Neural crest cell (in vitro differentiated cells): ENCODE measurements at regions not wholly inside any gene's neighbourhood (a gene's known extent, or its start where the extent isn't known, plus 50 kb on each side); places are given as distances from the start of the nearest gene placed in this dataset.
A peak's percentile ranks its signal among the peaks of the same experiment; 100 is the strongest.

Experiments used
- DNase-seq: peaks from one replicate; pipeline ENCODE4 v3.0.0; 2021; ENCODE audit warnings: low read depth, mixed read lengths, low spot score
- H3K27ac Mint-ChIP-seq: one replicate; pipeline ENCODE4 v1.8.0; 2021; ENCODE audit warnings: mild to moderate bottlenecking, mixed read lengths; ENCODE audit not compliant: unreplicated experiment
- H3K27me3 Mint-ChIP-seq: 2 replicates; pipeline ENCODE4 v1.8.0; 2021; ENCODE audit warnings: low read depth, mild to moderate bottlenecking, mixed read lengths
- H3K36me3 Mint-ChIP-seq: 2 replicates; pipeline ENCODE4 v1.8.0; 2021; ENCODE audit warnings: low read depth, mild to moderate bottlenecking, mixed read lengths
- H3K4me1 Mint-ChIP-seq: 2 replicates; pipeline ENCODE4 v1.8.0; 2021; ENCODE audit warnings: mixed read lengths
- H3K4me3 Mint-ChIP-seq: one replicate; pipeline ENCODE4 v1.8.0; 2021; ENCODE audit warnings: mild to moderate bottlenecking, mixed read lengths
- H3K9me3 Mint-ChIP-seq: 2 replicates; pipeline ENCODE4 v1.8.0; 2021; ENCODE audit warnings: mixed read lengths
- TF ChIP-seq, protein P1 (sequence below): fragments of 200-600 bp; sonication (generic); conservative IDR thresholded peaks from 2 replicates; pipeline ENCODE4 v1.5.0; 2021; ENCODE audit warnings: antibody characterized with exemption, mild to moderate bottlenecking

DNA sequence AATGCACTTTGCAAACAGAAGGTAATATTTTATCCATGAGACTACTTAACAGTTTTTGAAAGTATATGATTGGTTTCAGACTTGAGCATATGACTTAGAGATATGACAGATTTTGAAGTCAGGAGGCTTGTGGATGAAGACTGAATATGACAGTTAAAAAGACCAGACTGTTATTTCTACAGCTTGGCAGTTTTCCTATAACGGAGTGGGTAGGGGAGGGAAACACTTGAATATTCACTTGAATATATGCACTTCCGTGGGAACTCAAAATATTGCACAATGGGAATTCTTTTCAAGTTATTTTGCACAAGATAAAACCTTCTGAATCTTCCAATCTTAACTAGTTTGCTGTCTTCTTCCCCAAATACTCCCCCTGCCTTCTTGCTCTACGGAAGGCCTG is 64.6 kb upstream of the ACKR3 start:
- H3K27me3 Mint-ChIP-seq = peaks cover 27% of the 10 kb centered on the region
- H3K9me3 Mint-ChIP-seq = no peaks in the 10 kb centered on the region
- no peak for DNase-seq
- no peak overlapping the region for H3K27ac Mint-ChIP-seq
- H3K4me1 Mint-ChIP-seq = peaks cover 15% of the 10 kb centered on the region
- no peak overlapping the region for H3K4me3 Mint-ChIP-seq
- TF ChIP-seq, protein P1, sequence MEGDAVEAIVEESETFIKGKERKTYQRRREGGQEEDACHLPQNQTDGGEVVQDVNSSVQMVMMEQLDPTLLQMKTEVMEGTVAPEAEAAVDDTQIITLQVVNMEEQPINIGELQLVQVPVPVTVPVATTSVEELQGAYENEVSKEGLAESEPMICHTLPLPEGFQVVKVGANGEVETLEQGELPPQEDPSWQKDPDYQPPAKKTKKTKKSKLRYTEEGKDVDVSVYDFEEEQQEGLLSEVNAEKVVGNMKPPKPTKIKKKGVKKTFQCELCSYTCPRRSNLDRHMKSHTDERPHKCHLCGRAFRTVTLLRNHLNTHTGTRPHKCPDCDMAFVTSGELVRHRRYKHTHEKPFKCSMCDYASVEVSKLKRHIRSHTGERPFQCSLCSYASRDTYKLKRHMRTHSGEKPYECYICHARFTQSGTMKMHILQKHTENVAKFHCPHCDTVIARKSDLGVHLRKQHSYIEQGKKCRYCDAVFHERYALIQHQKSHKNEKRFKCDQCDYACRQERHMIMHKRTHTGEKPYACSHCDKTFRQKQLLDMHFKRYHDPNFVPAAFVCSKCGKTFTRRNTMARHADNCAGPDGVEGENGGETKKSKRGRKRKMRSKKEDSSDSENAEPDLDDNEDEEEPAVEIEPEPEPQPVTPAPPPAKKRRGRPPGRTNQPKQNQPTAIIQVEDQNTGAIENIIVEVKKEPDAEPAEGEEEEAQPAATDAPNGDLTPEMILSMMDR = no peak
- H3K36me3 Mint-ChIP-seq = no peaks in the 10 kb centered on the region

- peaks cover 28% of the 10 kb centered on the region for H3K27me3 Mint-ChIP-seq
- TF ChIP-seq, protein P1 = no peak
- H3K4me1 Mint-ChIP-seq = peaks cover 15% of the 10 kb centered on the region
- no peak for DNase-seq
- H3K9me3 Mint-ChIP-seq = no peaks in the 10 kb centered on the region
- H3K36me3 Mint-ChIP-seq = no peaks in the 10 kb centered on the region
- H3K27ac Mint-ChIP-seq = no peak overlapping the region
- H3K4me3 Mint-ChIP-seq = no peak overlapping the region
Measured at GRCh38 chr2:236505648-236506047, 64.0 kb upstream of the ACKR3 start.

GRCh38 chr2:236507393-236508085 is 62.1 kb upstream of the ACKR3 start:
- TF ChIP-seq, protein P1 = no peak
- H3K9me3 Mint-ChIP-seq = no peaks in the 10 kb centered on the region
- peak overlapping the region; percentile 75 for H3K4me3 Mint-ChIP-seq
- peak; percentile 56 for DNase-seq
- no peaks in the 10 kb centered on the region for H3K36me3 Mint-ChIP-seq
- H3K27ac Mint-ChIP-seq = no peak overlapping the region
- H3K27me3 Mint-ChIP-seq = peaks cover 28% of the 10 kb centered on the region
- H3K4me1 Mint-ChIP-seq = peaks cover 19% of the 10 kb centered on the region

DNA sequence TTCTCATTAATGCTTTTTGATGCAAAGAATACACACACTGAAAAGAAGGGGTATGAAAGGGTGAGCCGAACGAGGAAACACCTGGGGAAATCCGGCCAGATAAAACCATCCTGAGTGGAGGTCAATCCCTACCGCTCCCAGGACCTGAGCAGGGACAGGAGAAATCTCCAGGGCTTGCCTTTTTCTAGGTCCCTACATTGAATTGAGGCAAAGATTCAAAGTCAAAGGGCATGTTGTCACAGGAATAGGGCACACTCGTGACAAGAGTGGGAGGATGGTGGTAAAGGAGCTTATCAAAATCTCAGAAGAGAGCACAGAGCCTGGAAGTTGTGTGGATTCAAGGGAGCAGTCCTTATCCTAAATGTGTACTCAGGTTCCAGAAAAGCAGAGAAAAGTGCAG is 61.2 kb upstream of the ACKR3 start:
- Mint-ChIP-seq H3K27ac (no peak overlapping the region), H3K4me1 (peaks cover 19% of the 10 kb centered on the region), H3K4me3 (no peak overlapping the region), H3K36me3 (no peaks in the 10 kb centered on the region), H3K9me3 (no peaks in the 10 kb centered on the region), H3K27me3 (peaks cover 28% of the 10 kb centered on the region)
- no peak for DNase-seq
- TF ChIP-seq, protein P1 = no peak

GRCh38 chr2:236510034-236510433 is 59.6 kb upstream of the ACKR3 start:
- no peak for DNase-seq
- TF ChIP-seq, protein P1 = no peak
- Mint-ChIP-seq H3K27me3 (peaks cover 23% of the 10 kb centered on the region), H3K4me1 (peaks cover 19% of the 10 kb centered on the region), H3K4me3 (no peak overlapping the region), H3K27ac (no peak overlapping the region), H3K36me3 (no peaks in the 10 kb centered on the region), H3K9me3 (no peaks in the 10 kb centered on the region)
